OCI-LY3 (cell line): ENCODE measurements at regions not wholly inside any gene's neighbourhood (a gene's known extent, or its start where the extent isn't known, plus 50 kb on each side); places are given as distances from the start of the nearest gene placed in this dataset.

ENCODE experiments used
- H2AFZ ChIP-seq: fragments of 200-600, 300-600 bp; shearing (Covaris generic); 2 replicates; pipeline ENCODE4 v1.6.0; 2014; ENCODE audit warnings: antibody characterized with exemption, low read depth, low read length
- H3K27ac ChIP-seq: fragments of 200-600, 300-600 bp; sonication (generic); 2 replicates; pipeline ENCODE4 v1.5.1; 2014; ENCODE audit warnings: mild to moderate bottlenecking, low read length, moderate library complexity, mixed read lengths
- H3K27me3 ChIP-seq: fragments of 200-600, 300-600 bp; sonication (generic); 2 replicates; pipeline ENCODE4 v1.6.1; 2014; ENCODE audit warnings: low read depth, low read length, mixed read lengths
- H3K36me3 ChIP-seq: fragments of 200-600, 300-600 bp; sonication (generic); replicated peaks from 2 replicates; pipeline ENCODE3; 2014; ENCODE audit warnings: low read depth, low read length, mixed read lengths
- H3K4me1 ChIP-seq: fragments of 300-600, 200-600 bp; sonication (generic); 2 replicates; pipeline ENCODE4 v1.6.1; 2014; ENCODE audit warnings: low read length, mixed read lengths
- H3K4me2 ChIP-seq: fragments of 200-600, 300-600 bp; sonication (generic); 2 replicates; pipeline ENCODE4 v1.6.1; 2014; ENCODE audit warnings: low read length, mixed read lengths
- H3K4me3 ChIP-seq: fragments of 300-600, 200-600 bp; sonication (generic); 2 replicates; pipeline ENCODE4 v1.5.1; 2014; ENCODE audit warnings: antibody characterized with exemption, mild to moderate bottlenecking, low read length, moderate library complexity
- H3K79me2 ChIP-seq: fragments of 300-600, 200-600 bp; shearing (Covaris generic); 2 replicates; pipeline ENCODE4 v1.6.1; 2014; ENCODE audit warnings: mild to moderate bottlenecking, low read length, mixed read lengths
- H3K9ac ChIP-seq: fragments of 300-600, 200-600 bp; shearing (Covaris generic); 2 replicates; pipeline ENCODE4 v1.6.0; 2014; ENCODE audit warnings: mild to moderate bottlenecking, low read length, moderate library complexity
- H3K9me3 ChIP-seq: fragments of 200-600, 300-600 bp; shearing (Covaris generic); 2 replicates; pipeline ENCODE4 v1.6.1; 2014; ENCODE audit warnings: low read length, mixed read lengths; ENCODE audit not compliant: insufficient read depth
- H4K20me1 ChIP-seq: fragments of 200-600, 300-600 bp; sonication (generic); 2 replicates; pipeline ENCODE4 v1.6.1; 2016; ENCODE audit warnings: low read length, mixed read lengths; ENCODE audit not compliant: insufficient read depth
- CTCF ChIP-seq: fragments of 200-600, 300-600 bp; sonication (generic); IDR thresholded peaks from 2 replicates; pipeline ENCODE4 v1.5.1; 2014; ENCODE audit warnings: antibody characterized with exemption, low read length, low read depth
- EZH2phosphoT487 ChIP-seq: fragments of 200-600 bp; shearing (Covaris generic); IDR thresholded peaks from 2 replicates; pipeline ENCODE4 v1.6.1; 2018; ENCODE audit warnings: antibody characterized with exemption, mixed run types, low read depth

DNA sequence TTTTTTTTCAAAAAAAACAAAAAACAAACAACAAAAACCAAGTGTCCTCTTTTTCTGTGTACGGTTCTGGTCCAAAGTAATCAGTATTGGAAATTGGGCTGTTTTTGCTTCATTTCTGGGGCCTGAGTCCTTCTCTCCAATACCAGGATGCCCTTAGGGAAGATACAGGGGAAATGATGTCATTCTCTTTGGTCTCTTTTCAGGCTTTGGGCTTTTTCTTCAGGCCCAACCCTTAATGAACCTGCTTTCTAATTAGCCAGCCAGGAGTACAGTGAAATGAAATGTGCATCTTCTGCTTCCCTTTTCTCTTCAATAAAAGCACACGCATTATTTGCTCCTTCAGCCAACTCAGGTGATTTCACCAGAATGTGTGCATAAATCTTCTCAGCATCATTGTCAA is 52.6 kb upstream of the RBPJ start:
- H3K27ac ChIP-seq, result no peak overlapping the region
- H4K20me1 ChIP-seq, result no peaks in the 10 kb centered on the region
- TF ChIP-seq EZH2phosphoT487 (no peak), CTCF (no peak)
- H3K9ac ChIP-seq, result no peak overlapping the region
- peaks cover 18% of the 10 kb centered on the region for H3K4me1 ChIP-seq
- H2AFZ ChIP-seq, result no peak overlapping the region; the same call in 1 of the 2 replicates
- no peaks in the 10 kb centered on the region for H3K36me3 ChIP-seq
- H3K27me3 ChIP-seq, result no peaks in the 10 kb centered on the region
- H3K9me3 ChIP-seq, result no peaks in the 10 kb centered on the region
- peak overlapping the region; percentile 42 for H3K4me2 ChIP-seq
- no peak overlapping the region for H3K4me3 ChIP-seq
- no peaks in the 10 kb centered on the region for H3K79me2 ChIP-seq

DNA sequence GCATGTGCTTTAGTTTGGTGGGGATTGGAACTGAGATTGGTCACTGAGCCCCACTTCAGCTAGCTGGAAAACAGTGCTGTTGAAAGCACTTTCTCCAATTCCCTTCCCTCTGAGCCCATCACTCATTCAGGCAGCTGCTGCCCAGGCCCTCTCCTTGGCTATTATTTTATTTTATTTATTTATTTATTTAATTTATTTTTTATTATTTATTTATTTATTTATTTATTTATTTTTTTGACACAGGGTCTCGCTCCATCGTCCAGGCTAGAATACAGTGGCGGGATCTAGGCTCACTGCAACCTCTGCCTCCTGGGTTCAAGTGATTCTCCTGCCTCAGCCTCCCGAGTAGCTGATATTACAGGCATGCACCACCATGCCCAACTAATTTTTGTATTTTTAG is 51.8 kb upstream of the RBPJ start:
- Histone ChIP-seq H3K4me2 (no peak overlapping the region), H3K9ac (no peak overlapping the region), H4K20me1 (no peaks in the 10 kb centered on the region), H3K4me3 (no peak overlapping the region), H2AFZ (no peak overlapping the region), H3K27ac (no peak overlapping the region), H3K79me2 (no peaks in the 10 kb centered on the region), H3K4me1 (peaks cover 25% of the 10 kb centered on the region), H3K27me3 (no peaks in the 10 kb centered on the region), H3K9me3 (no peaks in the 10 kb centered on the region), H3K36me3 (no peaks in the 10 kb centered on the region)
- no peak for TF ChIP-seq EZH2phosphoT487
- no peak for TF ChIP-seq CTCF
